Gastrocnemius medialis (tissue), 4 donors: ENCODE measurements at regions not wholly inside any gene's neighbourhood (a gene's known extent, or its start where the extent isn't known, plus 50 kb on each side); places are given as distances from the start of the nearest gene placed in this dataset.
"Not testable (repeated sequence)": the region's sequence is repeated elsewhere in the genome, so short reads cannot be mapped to it uniquely, and the experiment has no call there.

Experiments used
- ATAC-seq, 2 donors: fragments of 150-250 bp; one replicate each; pipeline ENCODE4 v1.9.1; 2016
- DNase-seq, 2 donors: peaks; one replicate each; pipeline ENCODE4 v3.0.0-alpha.2; 2019
- H3K27ac ChIP-seq, 4 donors: fragments of 200-600 bp; sonication (generic); 1 replicate in 1 of 4; 2 replicates in 3 of 4; pipeline ENCODE4 v1.5.1; 2016 to 2018; ENCODE audit warnings: mild to moderate bottlenecking in 2 of 4, moderate library complexity in 1 of 4
- H3K27me3 ChIP-seq, 3 donors: fragments of 200-600 bp; sonication (generic) in 2 of 3; 1 replicate in 1 of 3; 2 replicates in 2 of 3; pipeline versions ENCODE4 v1.5.1 to v1.6.0; 2016 to 2019; ENCODE audit warnings: mild to moderate bottlenecking in 1 of 3, moderate library complexity in 1 of 3
- H3K36me3 ChIP-seq, 2 donors: fragments of 200-600 bp; sonication (generic) in 1 of 2; one replicate each; pipeline ENCODE4 v1.5.1; 2017 to 2018
- H3K4me1 ChIP-seq, 2 donors: fragments of 200-600 bp; sonication (generic) in 1 of 2; one replicate each; pipeline ENCODE4 v1.5.1; 2016 to 2017; ENCODE audit warnings: mild to moderate bottlenecking in 2 of 2
- H3K4me3 ChIP-seq, 4 donors: fragments of 200-600 bp; sonication (generic) in 3 of 4; 1 replicate in 1 of 4; 2 replicates in 3 of 4; pipeline ENCODE4 v1.5.1; 2016 to 2019; ENCODE audit warnings: mild to moderate bottlenecking in 2 of 4
- H3K9me3 ChIP-seq, 3 donors: fragments of 200-600 bp; sonication (generic) in 2 of 3; 1 replicate in 1 of 3; 2 replicates in 2 of 3; pipeline ENCODE4 v1.5.1; 2016 to 2019
- POLR2A ChIP-seq, 2 donors: fragments of 450-650 bp; IDR thresholded peaks; one replicate each; pipeline ENCODE4 v1.6.1; 2017; ENCODE audit warnings: antibody characterized with exemption in 2 of 2, mild to moderate bottlenecking in 2 of 2, moderate library complexity in 2 of 2
- in situ Hi-C, 4 donors: fragments of 200-750 bp; cut with MboI; loops; one replicate each; pipeline versions ENCODE4 v1.15.0 to v1.8.0; 2017; ENCODE audit warnings: low sequenced_read_pairs in 4 of 4
- intact Hi-C: fragments of 100-400 bp; cut with DNase I; formaldehyde crosslinking; loops from one replicate; pipeline ENCODE4 v1.15.1; 2023; ENCODE audit warnings: low total_unique reads
- TF ChIP-seq, protein P1 (sequence below), 5 experiments: fragments of 450-650 bp in 3 of 5; fragments of 200-600 bp in 2 of 5; sonication (generic) in 2 of 5; IDR thresholded peaks in 4 of 5; conservative IDR thresholded peaks in 1 of 5; 1 replicate in 4 of 5; 2 replicates in 1 of 5; pipeline ENCODE4 v1.5.1; 2016 to 2019; ENCODE audit warnings: antibody characterized with exemption in 5 of 5, mild to moderate bottlenecking in 3 of 5, moderate library complexity in 3 of 5

DNA sequence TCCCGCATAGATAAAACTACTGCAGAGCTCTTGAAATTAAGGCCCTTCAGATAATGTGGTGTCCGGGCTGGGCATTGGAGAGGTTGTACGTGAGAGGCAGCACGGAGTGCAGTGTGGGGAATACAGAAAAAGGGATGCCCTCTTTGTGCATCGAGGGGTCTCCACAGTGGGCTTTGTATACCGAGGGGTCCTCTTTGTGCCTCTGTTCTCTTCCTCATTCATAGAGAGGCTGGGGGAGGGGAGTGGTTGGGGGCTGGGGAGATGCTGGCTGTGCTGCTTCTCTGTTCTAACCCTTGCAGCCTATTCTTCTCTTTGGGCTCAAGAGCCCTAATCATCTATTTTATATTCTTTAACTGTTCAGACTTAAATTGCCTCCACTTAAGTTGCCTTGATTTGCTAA is 74.3 kb upstream of the NDN start:
- Histone ChIP-seq H3K4me3 (no peak overlapping the region), H3K4me1 (no peaks in the 10 kb centered on the region), H3K27me3 (no peaks in the 10 kb centered on the region), H3K27ac (no peak overlapping the region), H3K36me3 (no peaks in the 10 kb centered on the region), H3K9me3 (no peaks in the 10 kb centered on the region)
- intact Hi-C loops (no loop called here), in situ Hi-C loops (loop anchor here in 1 of 4 donors (10.0 kb wide), 1 partner anchor 63 kb away; no protein-coding TSS in a partner anchor)
- DNase-seq (no peak), ATAC-seq (no peak)
- TF ChIP-seq POLR2A (IDR thresholded peaks at IDR 0.05), result no peak
- TF ChIP-seq, protein P1, sequence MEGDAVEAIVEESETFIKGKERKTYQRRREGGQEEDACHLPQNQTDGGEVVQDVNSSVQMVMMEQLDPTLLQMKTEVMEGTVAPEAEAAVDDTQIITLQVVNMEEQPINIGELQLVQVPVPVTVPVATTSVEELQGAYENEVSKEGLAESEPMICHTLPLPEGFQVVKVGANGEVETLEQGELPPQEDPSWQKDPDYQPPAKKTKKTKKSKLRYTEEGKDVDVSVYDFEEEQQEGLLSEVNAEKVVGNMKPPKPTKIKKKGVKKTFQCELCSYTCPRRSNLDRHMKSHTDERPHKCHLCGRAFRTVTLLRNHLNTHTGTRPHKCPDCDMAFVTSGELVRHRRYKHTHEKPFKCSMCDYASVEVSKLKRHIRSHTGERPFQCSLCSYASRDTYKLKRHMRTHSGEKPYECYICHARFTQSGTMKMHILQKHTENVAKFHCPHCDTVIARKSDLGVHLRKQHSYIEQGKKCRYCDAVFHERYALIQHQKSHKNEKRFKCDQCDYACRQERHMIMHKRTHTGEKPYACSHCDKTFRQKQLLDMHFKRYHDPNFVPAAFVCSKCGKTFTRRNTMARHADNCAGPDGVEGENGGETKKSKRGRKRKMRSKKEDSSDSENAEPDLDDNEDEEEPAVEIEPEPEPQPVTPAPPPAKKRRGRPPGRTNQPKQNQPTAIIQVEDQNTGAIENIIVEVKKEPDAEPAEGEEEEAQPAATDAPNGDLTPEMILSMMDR (IDR thresholded peaks at IDR 0.05 in 4 of 5, conservative IDR thresholded peaks at IDR 0.05 in 1 of 5), result no peak

DNA sequence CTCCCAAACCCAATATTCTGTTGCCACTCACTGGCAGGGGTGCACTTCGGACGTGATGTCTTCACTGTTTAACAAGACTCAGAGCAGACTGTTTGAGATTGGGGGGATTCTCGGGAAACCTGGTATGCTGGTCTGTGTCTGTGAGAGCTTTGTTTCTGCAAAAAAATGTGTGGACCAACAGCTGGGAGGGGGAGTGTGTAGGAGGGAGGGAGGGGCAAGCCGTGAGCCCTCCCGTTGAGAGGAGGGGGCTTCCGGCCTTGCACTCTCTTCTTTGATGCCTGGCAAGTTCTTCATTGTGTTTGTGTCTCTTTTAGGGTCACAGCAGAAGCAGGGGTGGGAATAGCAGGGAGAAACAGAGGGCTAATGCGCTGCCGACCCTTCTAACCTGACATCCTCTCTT is 74.9 kb upstream of the NDN start:
- Histone ChIP-seq H3K27ac (no peak overlapping the region), H3K27me3 (no peaks in the 10 kb centered on the region), H3K9me3 (no peaks in the 10 kb centered on the region), H3K4me3 (no peak overlapping the region), H3K4me1 (no peaks in the 10 kb centered on the region), H3K36me3 (no peaks in the 10 kb centered on the region)
- TF ChIP-seq POLR2A (IDR thresholded peaks at IDR 0.05), result no peak
- TF ChIP-seq, protein P1 (IDR thresholded peaks at IDR 0.05 in 4 of 5, conservative IDR thresholded peaks at IDR 0.05 in 1 of 5), result no peak
- in situ Hi-C loops, result loop anchor here in 1 of 4 donors (10.0 kb wide), 1 partner anchor 63 kb away; no protein-coding TSS in a partner anchor
- ATAC-seq (no peak), DNase-seq (no peak)
- intact Hi-C loops, result no loop called here

DNA sequence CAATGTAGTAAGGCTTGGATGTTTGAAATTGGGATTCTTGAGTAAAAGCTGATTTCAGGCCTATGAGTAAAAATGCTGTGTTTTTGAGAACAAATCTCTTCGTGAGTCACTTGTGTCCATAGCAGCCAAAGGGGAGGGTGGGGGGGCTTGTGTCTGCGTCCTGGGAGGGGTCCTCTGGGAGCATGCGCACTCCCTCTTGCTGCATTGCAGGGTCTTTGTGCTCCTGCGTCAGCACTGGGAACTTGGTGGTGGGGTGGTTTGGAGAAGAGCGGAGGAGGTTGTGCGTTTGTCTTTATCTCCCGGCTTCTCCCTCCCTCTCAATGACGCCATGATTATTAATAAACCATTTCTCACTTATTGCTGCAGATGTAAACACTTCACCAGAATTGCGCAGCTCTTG is 75.9 kb upstream of the NDN start:
- Histone ChIP-seq H3K4me1 (no peaks in the 10 kb centered on the region), H3K27ac (no peak overlapping the region), H3K27me3 (no peaks in the 10 kb centered on the region), H3K9me3 (no peaks in the 10 kb centered on the region), H3K36me3 (no peaks in the 10 kb centered on the region), H3K4me3 (no peak overlapping the region)
- intact Hi-C loops (no loop called here), in situ Hi-C loops (loop anchor here in 1 of 4 donors (10.0 kb wide), 1 partner anchor 62 kb away; no protein-coding TSS in a partner anchor)
- ATAC-seq (no peak), DNase-seq (no peak)
- TF ChIP-seq, protein P1 (IDR thresholded peaks at IDR 0.05 in 4 of 5, conservative IDR thresholded peaks at IDR 0.05 in 1 of 5), result no peak
- TF ChIP-seq POLR2A (IDR thresholded peaks at IDR 0.05), result no peak

DNA sequence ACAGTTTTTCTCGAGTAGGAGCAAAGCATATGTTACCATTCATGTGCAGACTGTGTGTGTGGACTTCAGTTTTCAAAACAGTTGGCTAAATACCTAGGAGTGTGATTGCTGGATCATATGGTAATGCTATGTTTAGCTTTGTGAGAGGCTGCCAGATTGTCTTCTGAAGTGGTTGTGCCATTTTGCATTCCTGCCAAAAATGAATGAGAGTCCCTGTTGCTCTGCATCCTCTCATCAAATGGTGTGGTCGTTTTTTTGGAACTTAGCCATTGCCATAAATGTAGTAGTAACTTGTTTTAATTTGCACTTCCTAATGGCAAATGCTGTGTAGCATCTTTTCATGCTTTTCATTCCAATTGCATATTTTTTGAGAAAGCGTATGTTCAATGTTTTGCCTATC is 77.2 kb upstream of the NDN start:
- no peaks in the 10 kb centered on the region for H3K9me3 ChIP-seq

DNA sequence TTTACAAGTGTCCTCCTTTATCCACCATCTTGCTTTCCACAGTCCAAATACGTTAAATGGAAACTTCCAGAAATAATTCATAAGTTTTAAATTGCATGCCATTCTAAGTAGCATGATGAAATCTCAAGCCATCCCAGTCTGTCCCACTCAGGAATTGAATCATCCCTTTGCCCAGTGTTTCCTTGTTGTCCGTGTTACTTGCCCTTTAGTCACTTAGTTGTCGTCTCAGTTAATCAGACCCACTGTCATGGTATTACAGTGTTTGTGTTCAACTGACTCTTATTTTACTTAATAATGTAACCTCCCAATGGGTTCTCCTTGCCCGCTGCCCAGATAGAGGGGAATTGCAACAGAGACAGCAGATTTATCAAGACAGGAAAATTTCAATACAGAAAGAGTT is 77.6 kb upstream of the NDN start:
- ATAC-seq, result no peak
- intact Hi-C loops, result no loop called here
- TF ChIP-seq POLR2A (IDR thresholded peaks at IDR 0.05), result no peak
- TF ChIP-seq, protein P1 (IDR thresholded peaks at IDR 0.05 in 4 of 5, conservative IDR thresholded peaks at IDR 0.05 in 1 of 5), result no peak

More for the DNA sequence above, 77.2 kb upstream of the NDN start:
- intact Hi-C loops (no loop called here), in situ Hi-C loops (loop anchor here in 1 of 4 donors (10.0 kb wide), 1 partner anchor 60 kb away; no protein-coding TSS in a partner anchor)
- DNase-seq, result no peak
- no peak for ATAC-seq
- no peaks in the 10 kb centered on the region for H3K4me1 ChIP-seq
- no peak overlapping the region for H3K27ac ChIP-seq
- TF ChIP-seq POLR2A (IDR thresholded peaks at IDR 0.05), result no peak
- H3K27me3 ChIP-seq, result no peaks in the 10 kb centered on the region
- H3K4me3 ChIP-seq, result no peak overlapping the region
- H3K36me3 ChIP-seq, result no peaks in the 10 kb centered on the region

DNA sequence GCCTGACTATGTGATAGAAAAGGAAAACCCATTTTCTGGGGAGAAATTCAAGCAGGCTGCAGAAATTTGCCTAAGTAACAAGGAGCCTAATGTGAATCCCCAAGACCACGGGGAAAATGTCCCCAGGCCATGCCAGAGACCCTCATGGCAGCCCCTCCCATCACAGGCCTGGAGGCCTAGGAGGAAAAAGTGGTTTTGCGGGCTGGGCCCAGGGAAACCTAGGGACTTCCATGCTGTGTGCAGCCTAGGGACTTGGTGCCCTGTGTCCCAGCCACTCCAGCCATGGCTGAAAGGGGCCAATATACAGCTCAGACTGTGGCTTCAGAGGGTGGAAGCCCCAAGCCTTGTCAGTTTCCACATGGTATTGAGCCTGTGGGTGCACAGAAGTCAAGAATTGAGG is 79.7 kb upstream of the NDN start:
- intact Hi-C loops, H3K9me3 ChIP-seq, H3K36me3 ChIP-seq, H3K27me3 ChIP-seq, H3K4me1 ChIP-seq, ATAC-seq, H3K27ac ChIP-seq, DNase-seq, H3K4me3 ChIP-seq: not testable (repeated sequence)
- in situ Hi-C loops, result loop anchor here in 1 of 4 donors (10.0 kb wide), 1 partner anchor 58 kb away; no protein-coding TSS in a partner anchor

More for the DNA sequence above, 77.6 kb upstream of the NDN start:
- Histone ChIP-seq H3K4me1 (no peaks in the 10 kb centered on the region), H3K27me3 (no peaks in the 10 kb centered on the region), H3K9me3 (no peaks in the 10 kb centered on the region), H3K4me3 (no peak overlapping the region), H3K27ac (no peak overlapping the region), H3K36me3 (no peaks in the 10 kb centered on the region)
- no peak for DNase-seq
- in situ Hi-C loops, result loop anchor here in 1 of 4 donors (10.0 kb wide), 1 partner anchor 60 kb away; no protein-coding TSS in a partner anchor
